ENCODE measurements at regions not wholly inside any gene's neighbourhood (a gene's known extent, or its start where the extent isn't known, plus 50 kb on each side); places are given as distances from the start of the nearest gene placed in this dataset.

DNA sequence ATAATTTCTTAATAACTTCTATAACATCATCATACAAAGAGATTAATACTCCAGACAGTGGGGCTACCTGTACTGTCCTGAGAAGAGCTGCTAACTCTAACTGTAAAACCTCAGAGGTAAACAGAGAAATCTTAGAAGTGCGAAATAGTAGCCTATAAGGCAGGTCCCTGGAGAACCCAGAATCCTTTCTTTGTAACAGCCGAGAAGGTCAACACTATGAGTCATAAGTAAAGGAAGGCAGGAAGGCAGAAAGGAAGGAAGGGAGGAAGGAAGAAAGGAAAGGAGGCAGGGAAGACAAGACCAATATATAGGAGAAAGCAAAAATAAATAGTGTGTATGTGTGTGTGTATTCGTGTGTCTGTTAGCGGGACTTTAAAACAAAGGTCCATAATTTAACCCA, 540.6 kb downstream of the ZWINT start:
- TF ChIP-seq POLR2A (IDR thresholded peaks at IDR 0.05) (no peak), POLR2AphosphoS5 (IDR thresholded peaks at IDR 0.05) (no peak)
- TF ChIP-seq, protein P1, sequence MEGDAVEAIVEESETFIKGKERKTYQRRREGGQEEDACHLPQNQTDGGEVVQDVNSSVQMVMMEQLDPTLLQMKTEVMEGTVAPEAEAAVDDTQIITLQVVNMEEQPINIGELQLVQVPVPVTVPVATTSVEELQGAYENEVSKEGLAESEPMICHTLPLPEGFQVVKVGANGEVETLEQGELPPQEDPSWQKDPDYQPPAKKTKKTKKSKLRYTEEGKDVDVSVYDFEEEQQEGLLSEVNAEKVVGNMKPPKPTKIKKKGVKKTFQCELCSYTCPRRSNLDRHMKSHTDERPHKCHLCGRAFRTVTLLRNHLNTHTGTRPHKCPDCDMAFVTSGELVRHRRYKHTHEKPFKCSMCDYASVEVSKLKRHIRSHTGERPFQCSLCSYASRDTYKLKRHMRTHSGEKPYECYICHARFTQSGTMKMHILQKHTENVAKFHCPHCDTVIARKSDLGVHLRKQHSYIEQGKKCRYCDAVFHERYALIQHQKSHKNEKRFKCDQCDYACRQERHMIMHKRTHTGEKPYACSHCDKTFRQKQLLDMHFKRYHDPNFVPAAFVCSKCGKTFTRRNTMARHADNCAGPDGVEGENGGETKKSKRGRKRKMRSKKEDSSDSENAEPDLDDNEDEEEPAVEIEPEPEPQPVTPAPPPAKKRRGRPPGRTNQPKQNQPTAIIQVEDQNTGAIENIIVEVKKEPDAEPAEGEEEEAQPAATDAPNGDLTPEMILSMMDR (IDR thresholded peaks at IDR 0.05), result no peak

Measured in sigmoid colon (tissue), 4 donors.